ENCODE measurements at regions not wholly inside any gene's neighbourhood (a gene's known extent, or its start where the extent isn't known, plus 50 kb on each side); places are given as distances from the start of the nearest gene placed in this dataset.

GRCh38 chr17:5822281-5823060 lies 238.2 kb upstream of the NLRP1 start:
- DNase-seq: no peak

- no peak for DNase-seq
Measured at GRCh38 chr17:5823219-5823618, 238.9 kb upstream of the NLRP1 start.

DNA sequence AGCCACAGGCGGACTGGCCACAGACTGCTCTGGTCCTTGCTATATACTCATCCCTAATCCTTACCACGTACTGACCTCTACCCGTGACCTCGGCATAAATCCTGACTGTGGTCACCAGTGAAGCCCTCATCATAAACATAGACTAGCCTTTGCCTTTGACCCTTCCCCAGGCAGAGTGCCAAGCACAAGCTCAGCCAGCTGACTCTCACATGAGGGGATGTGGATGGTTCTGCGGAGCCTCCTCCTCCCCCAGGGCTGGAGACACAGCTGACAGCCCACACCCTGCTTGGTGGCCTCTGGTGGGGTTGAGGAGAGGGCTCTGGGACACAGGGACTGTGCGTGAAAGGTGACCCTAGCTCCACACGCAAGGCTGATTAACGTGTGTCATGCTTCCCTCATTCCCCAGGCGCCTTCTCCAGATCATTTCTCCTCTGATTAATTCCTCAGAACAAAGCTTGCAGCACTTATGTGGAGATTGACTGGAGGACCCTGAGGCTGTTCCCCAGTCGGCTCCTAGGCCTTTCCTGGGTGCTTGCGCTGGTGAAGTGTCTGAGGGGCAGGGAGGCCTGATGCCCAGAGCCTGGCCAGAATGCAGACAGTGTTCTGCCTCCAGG lies 241.5 kb upstream of the NLRP1 start:
- DNase-seq: no peak

DNA sequence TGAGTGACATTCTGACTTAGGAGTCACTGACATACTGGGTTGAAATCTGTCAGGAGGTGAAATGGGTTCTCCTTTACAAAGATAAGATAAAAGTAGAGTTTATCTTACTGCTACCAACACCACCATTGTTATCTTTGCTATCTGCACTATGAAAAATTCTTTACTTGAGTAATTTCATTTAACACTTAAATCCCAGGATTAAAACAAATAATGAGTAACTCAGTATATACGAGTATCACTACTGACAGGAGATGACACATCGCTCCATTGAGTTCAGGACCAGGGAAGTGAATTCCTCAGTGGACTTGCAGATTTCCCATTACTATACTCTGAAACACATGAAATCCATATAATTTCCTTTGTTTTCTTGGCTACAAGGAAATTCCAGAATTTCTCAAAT lies 242.1 kb upstream of the NLRP1 start:
- DNase-seq: no peak

- DNase-seq: no peak
Measured at GRCh38 chr17:5830921-5831320, 239.3 kb upstream of the WSCD1 start.

DNA sequence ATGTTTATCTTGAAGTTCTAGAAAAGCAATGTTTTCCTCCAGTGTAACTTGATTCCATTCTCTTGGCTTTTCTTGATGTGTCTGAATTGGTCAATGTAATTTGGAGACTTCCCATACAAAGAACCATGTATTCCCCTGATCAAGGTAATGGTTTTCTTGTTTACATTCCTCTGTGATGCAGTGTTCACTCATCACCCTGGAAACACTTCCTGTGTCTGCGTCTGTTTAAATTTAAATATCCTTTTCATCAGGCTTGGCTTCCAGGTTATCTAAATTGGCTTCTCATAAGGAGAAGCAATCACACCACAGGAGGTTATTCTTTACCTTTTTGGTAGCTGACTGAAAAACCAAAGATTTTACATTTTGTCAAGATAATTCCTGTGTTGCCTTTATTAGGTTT lies 237.3 kb upstream of the WSCD1 start:
- DNase-seq: no peak

- no peak for DNase-seq
Measured at GRCh38 chr17:5837055-5837491, 233.1 kb upstream of the WSCD1 start.

- DNase-seq: no peak
Measured at GRCh38 chr17:5838661-5839300, 231.4 kb upstream of the WSCD1 start.

- no peak for DNase-seq
Measured at GRCh38 chr17:5840811-5841446, 229.2 kb upstream of the WSCD1 start.

GRCh38 chr17:5841862-5842261 lies 228.3 kb upstream of the WSCD1 start:
- no peak for DNase-seq

GRCh38 chr17:5843366-5844026 lies 226.7 kb upstream of the WSCD1 start:
- DNase-seq: no peak

- DNase-seq: no peak
Measured at GRCh38 chr17:5846001-5846400, 224.2 kb upstream of the WSCD1 start.

GRCh38 chr17:5854871-5855554 lies 215.2 kb upstream of the WSCD1 start:
- DNase-seq: no peak

GRCh38 chr17:5861246-5861645 lies 208.9 kb upstream of the WSCD1 start:
- no peak for DNase-seq

- no peak for DNase-seq
Measured at GRCh38 chr17:5861854-5862253, 208.3 kb upstream of the WSCD1 start.

- DNase-seq: no peak
Measured at GRCh38 chr17:5862395-5862794, 207.8 kb upstream of the WSCD1 start.

- no peak for DNase-seq
Measured at GRCh38 chr17:5864741-5865657, 205.2 kb upstream of the WSCD1 start.

GRCh38 chr17:5866978-5867377 lies 203.2 kb upstream of the WSCD1 start:
- DNase-seq: no peak

GRCh38 chr17:5869041-5869745 lies 201.0 kb upstream of the WSCD1 start:
- no peak for DNase-seq

- DNase-seq: no peak
Measured at GRCh38 chr17:5870231-5870953, 199.8 kb upstream of the WSCD1 start.

Measured in KG1 (cell line).